ENCODE measurements at regions not wholly inside any gene's neighbourhood (a gene's known extent, or its start where the extent isn't known, plus 50 kb on each side); places are given as distances from the start of the nearest gene placed in this dataset.

GRCh38 chr12:125676366-125676765 lies 611.1 kb downstream of the AACS start:
- Histone ChIP-seq H3K4me3 (no peak overlapping the region), H3K9me3 (no peaks in the 10 kb centered on the region), H3K36me3 (no peaks in the 10 kb centered on the region), H3K27ac (no peak overlapping the region), H3K4me1 (ENCODE audit: control insufficient read depth in 1 of 2, low read depth in 2 of 2) (peaks cover 0 to 29% of the 10 kb centered on the region in 2 donors), H3K27me3 (replicated peaks; ENCODE audit: insufficient read depth) (no peaks in the 10 kb centered on the region)
- DNase-seq (ENCODE audit: low spot score) (no peak), ATAC-seq (ENCODE audit: insufficient number of reproducible peaks, low FRiP score, low read depth) (no peak)
- no peak for TF ChIP-seq CTCF (IDR thresholded peaks at IDR 0.05)

- H3K9me3 ChIP-seq = no peaks in the 10 kb centered on the region
- no peak overlapping the region for H3K4me3 ChIP-seq
- H3K27ac ChIP-seq = no peak overlapping the region
- no peak for ATAC-seq (ENCODE audit: insufficient number of reproducible peaks, low FRiP score, low read depth)
- H3K4me1 ChIP-seq (ENCODE audit: control insufficient read depth in 1 of 2, low read depth in 2 of 2) = peaks cover 0 to 29% of the 10 kb centered on the region in 2 donors
- no peak for TF ChIP-seq CTCF (IDR thresholded peaks at IDR 0.05)
- no peak for DNase-seq (ENCODE audit: low spot score)
- no peaks in the 10 kb centered on the region for H3K36me3 ChIP-seq
- no peaks in the 10 kb centered on the region for H3K27me3 ChIP-seq (replicated peaks; ENCODE audit: insufficient read depth)
Measured at GRCh38 chr12:125677829-125678228, 612.6 kb downstream of the AACS start.

GRCh38 chr12:125678589-125678993 lies 613.4 kb downstream of the AACS start:
- no peak for DNase-seq (ENCODE audit: low spot score)
- Histone ChIP-seq H3K27me3 (replicated peaks; ENCODE audit: insufficient read depth) (no peaks in the 10 kb centered on the region), H3K36me3 (no peaks in the 10 kb centered on the region), H3K27ac (no peak overlapping the region), H3K4me3 (no peak overlapping the region), H3K4me1 (ENCODE audit: control insufficient read depth in 1 of 2, low read depth in 2 of 2) (peaks cover 0 to 29% of the 10 kb centered on the region in 2 donors), H3K9me3 (no peaks in the 10 kb centered on the region)
- no peak for TF ChIP-seq CTCF (IDR thresholded peaks at IDR 0.05)
- ATAC-seq (ENCODE audit: insufficient number of reproducible peaks, low FRiP score, low read depth) = no peak

GRCh38 chr12:125683748-125684381 lies 618.6 kb downstream of the AACS start:
- Histone ChIP-seq H3K36me3 (no peaks in the 10 kb centered on the region), H3K27ac (no peak overlapping the region), H3K4me3 (no peak overlapping the region), H3K4me1 (ENCODE audit: control insufficient read depth in 1 of 2, low read depth in 2 of 2) (no peaks in the 10 kb centered on the region), H3K9me3 (no peaks in the 10 kb centered on the region), H3K27me3 (replicated peaks; ENCODE audit: insufficient read depth) (no peaks in the 10 kb centered on the region)
- ATAC-seq (ENCODE audit: insufficient number of reproducible peaks, low FRiP score, low read depth) (no peak), DNase-seq (ENCODE audit: low spot score) (no peak)
- no peak for TF ChIP-seq CTCF (IDR thresholded peaks at IDR 0.05)

GRCh38 chr12:125684968-125685790 lies 619.9 kb downstream of the AACS start:
- no peaks in the 10 kb centered on the region for H3K4me1 ChIP-seq (ENCODE audit: control insufficient read depth in 1 of 2, low read depth in 2 of 2)
- H3K27ac ChIP-seq = no peak overlapping the region
- no peak for TF ChIP-seq CTCF (IDR thresholded peaks at IDR 0.05)
- DNase-seq (ENCODE audit: low spot score) = no peak
- ATAC-seq (ENCODE audit: insufficient number of reproducible peaks, low FRiP score, low read depth) = no peak
- no peaks in the 10 kb centered on the region for H3K36me3 ChIP-seq
- no peaks in the 10 kb centered on the region for H3K27me3 ChIP-seq (replicated peaks; ENCODE audit: insufficient read depth)
- H3K4me3 ChIP-seq = no peak overlapping the region
- H3K9me3 ChIP-seq = no peaks in the 10 kb centered on the region
